Vagina (tissue), 2 donors: ENCODE measurements at regions not wholly inside any gene's neighbourhood (a gene's known extent, or its start where the extent isn't known, plus 50 kb on each side); places are given as distances from the start of the nearest gene placed in this dataset.

Experiments
- DNase-seq, 2 donors: peaks; one replicate each; pipeline ENCODE4 v3.0.0-alpha.2; 2017; ENCODE audit errors: extremely low spot score in 2 of 2
- H3K27ac ChIP-seq: fragments of 200-600 bp; sonication (generic); one replicate; pipeline ENCODE4 v1.5.1; 2019
- H3K27me3 ChIP-seq: fragments of 200-600 bp; sonication (generic); one replicate; pipeline ENCODE4 v1.5.1; 2019
- H3K36me3 ChIP-seq, 2 donors: fragments of 200-600 bp; sonication (generic); one replicate each; pipeline ENCODE4 v1.5.1; 2017 to 2019
- H3K4me1 ChIP-seq: fragments of 200-600 bp; sonication (generic); one replicate; pipeline ENCODE4 v1.5.1; 2019
- H3K4me3 ChIP-seq, 2 donors: fragments of 200-600 bp; sonication (generic); 1 replicate in 1 of 2; 2 replicates in 1 of 2; pipeline ENCODE4 v1.5.1; 2016 to 2019
- H3K9me3 ChIP-seq: fragments of 200-600 bp; sonication (generic); one replicate; pipeline ENCODE4 v1.5.1; 2019
- CTCF ChIP-seq, 3 experiments: fragments of 450-650 bp in 2 of 3; fragments of 200-600 bp in 1 of 3; sonication (generic) in 1 of 3; IDR thresholded peaks; one replicate each; pipeline ENCODE4 v1.5.1; 2017 to 2019; ENCODE audit warnings: antibody characterized with exemption in 3 of 3, mild to moderate bottlenecking in 2 of 3, moderate library complexity in 2 of 3
- POLR2A ChIP-seq, 2 donors: fragments of 450-650 bp; IDR thresholded peaks; one replicate each; pipeline ENCODE4 v1.6.1; 2017; ENCODE audit warnings: antibody characterized with exemption in 2 of 2, mild to moderate bottlenecking in 2 of 2, moderate library complexity in 2 of 2
- POLR2AphosphoS5 ChIP-seq, 2 donors: sonication (generic); formaldehyde crosslinking; IDR thresholded peaks; one replicate each; pipeline ENCODE4 v1.9.0; 2017; ENCODE audit warnings: antibody characterized with exemption in 2 of 2, mild to moderate bottlenecking in 2 of 2, low read depth in 1 of 2; ENCODE audit not compliant: insufficient read depth in 1 of 2
- intact Hi-C: fragments of 100-400 bp; cut with DNase I; formaldehyde crosslinking; loops from one replicate; pipeline ENCODE4 v1.15.1; 2023

- no peak for DNase-seq
- TF ChIP-seq POLR2A (IDR thresholded peaks at IDR 0.05) = no peak
- TF ChIP-seq POLR2AphosphoS5 (IDR thresholded peaks at IDR 0.05; ENCODE audit: insufficient read depth in 1 of 2, low read depth in 1 of 2) = no peak
- no peak for TF ChIP-seq CTCF (IDR thresholded peaks at IDR 0.05)
- H3K4me3 ChIP-seq = no peak overlapping the region
- no peaks in the 10 kb centered on the region for H3K27me3 ChIP-seq
- no peaks in the 10 kb centered on the region for H3K9me3 ChIP-seq
- intact Hi-C loops = no loop called here
- no peaks in the 10 kb centered on the region for H3K36me3 ChIP-seq
- no peaks in the 10 kb centered on the region for H3K4me1 ChIP-seq
- no peak overlapping the region for H3K27ac ChIP-seq
Measured at GRCh38 chr5:166172597-166172996, 2118.8 kb upstream of the WWC1 start.

- intact Hi-C loops = no loop called here
- Histone ChIP-seq H3K27ac (no peak overlapping the region), H3K9me3 (no peaks in the 10 kb centered on the region), H3K4me3 (no peak overlapping the region), H3K4me1 (no peaks in the 10 kb centered on the region), H3K36me3 (no peaks in the 10 kb centered on the region), H3K27me3 (no peaks in the 10 kb centered on the region)
- no peak for TF ChIP-seq POLR2A (IDR thresholded peaks at IDR 0.05)
- no peak for TF ChIP-seq POLR2AphosphoS5 (IDR thresholded peaks at IDR 0.05; ENCODE audit: insufficient read depth in 1 of 2, low read depth in 1 of 2)
- TF ChIP-seq CTCF (IDR thresholded peaks at IDR 0.05) = no peak
- DNase-seq = no peak
Measured at GRCh38 chr5:166178411-166179080, 2112.9 kb upstream of the WWC1 start.

GRCh38 chr5:166185185-166185584, 2106.3 kb upstream of the WWC1 start:
- Histone ChIP-seq H3K4me3 (no peak overlapping the region), H3K4me1 (no peaks in the 10 kb centered on the region), H3K9me3 (no peaks in the 10 kb centered on the region), H3K27me3 (no peaks in the 10 kb centered on the region), H3K27ac (no peak overlapping the region), H3K36me3 (no peaks in the 10 kb centered on the region)
- TF ChIP-seq POLR2AphosphoS5 (IDR thresholded peaks at IDR 0.05; ENCODE audit: insufficient read depth in 1 of 2, low read depth in 1 of 2) (no peak), CTCF (IDR thresholded peaks at IDR 0.05) (no peak), POLR2A (IDR thresholded peaks at IDR 0.05) (no peak)
- intact Hi-C loops = no loop called here
- no peak for DNase-seq

GRCh38 chr5:166188501-166189325, 2102.7 kb upstream of the WWC1 start:
- intact Hi-C loops = no loop called here
- H3K4me1 ChIP-seq = no peaks in the 10 kb centered on the region
- H3K9me3 ChIP-seq = no peaks in the 10 kb centered on the region
- no peak overlapping the region for H3K27ac ChIP-seq
- H3K36me3 ChIP-seq = no peaks in the 10 kb centered on the region
- H3K4me3 ChIP-seq = no peak overlapping the region
- no peak for TF ChIP-seq POLR2A (IDR thresholded peaks at IDR 0.05)
- TF ChIP-seq CTCF (IDR thresholded peaks at IDR 0.05) = no peak
- no peak for TF ChIP-seq POLR2AphosphoS5 (IDR thresholded peaks at IDR 0.05; ENCODE audit: insufficient read depth in 1 of 2, low read depth in 1 of 2)
- no peak for DNase-seq
- no peaks in the 10 kb centered on the region for H3K27me3 ChIP-seq

- H3K27ac ChIP-seq = no peak overlapping the region
- no peak for DNase-seq
- no peaks in the 10 kb centered on the region for H3K36me3 ChIP-seq
- no peak overlapping the region for H3K4me3 ChIP-seq
- intact Hi-C loops = no loop called here
- no peaks in the 10 kb centered on the region for H3K9me3 ChIP-seq
- H3K27me3 ChIP-seq = no peaks in the 10 kb centered on the region
- TF ChIP-seq CTCF (IDR thresholded peaks at IDR 0.05) (no peak), POLR2A (IDR thresholded peaks at IDR 0.05) (no peak), POLR2AphosphoS5 (IDR thresholded peaks at IDR 0.05; ENCODE audit: insufficient read depth in 1 of 2, low read depth in 1 of 2) (no peak)
- H3K4me1 ChIP-seq = no peaks in the 10 kb centered on the region
Measured at GRCh38 chr5:166192696-166193095, 2098.7 kb upstream of the WWC1 start.
